IgD-negative memory B cell (primary cell): ENCODE measurements at regions not wholly inside any gene's neighbourhood (a gene's known extent, or its start where the extent isn't known, plus 50 kb on each side); places are given as distances from the start of the nearest gene placed in this dataset.
"Not testable (repeated sequence)": the region's sequence is repeated elsewhere in the genome, so short reads cannot be mapped to it uniquely, and the experiment has no call there.

Experiments
- H3K27ac Mint-ChIP-seq, 3 donors: one replicate each; pipeline ENCODE4 v1.8.0; 2020 to 2022; ENCODE audit warnings: mild to moderate bottlenecking in 3 of 3, mixed read lengths in 3 of 3, moderate library complexity in 1 of 3
- H3K27me3 Mint-ChIP-seq: one replicate; pipeline ENCODE4 v1.8.0; 2021; ENCODE audit warnings: mixed read lengths
- H3K36me3 Mint-ChIP-seq: one replicate; pipeline ENCODE4 v1.8.0; 2020; ENCODE audit warnings: mild to moderate bottlenecking, mixed read lengths
- H3K4me1 Mint-ChIP-seq, 3 donors: one replicate each; pipeline ENCODE4 v1.8.0; 2020 to 2022; ENCODE audit warnings: mixed read lengths in 3 of 3, mild to moderate bottlenecking in 1 of 3
- H3K4me3 Mint-ChIP-seq, 4 donors: one replicate each; pipeline ENCODE4 v1.8.0; 2020 to 2022; ENCODE audit warnings: mild to moderate bottlenecking in 4 of 4, mixed read lengths in 4 of 4, moderate library complexity in 3 of 4
- H3K9me3 Mint-ChIP-seq, 3 donors: one replicate each; pipeline ENCODE4 v1.8.0; 2020 to 2021; ENCODE audit warnings: mixed read lengths in 3 of 3, mild to moderate bottlenecking in 1 of 3

DNA sequence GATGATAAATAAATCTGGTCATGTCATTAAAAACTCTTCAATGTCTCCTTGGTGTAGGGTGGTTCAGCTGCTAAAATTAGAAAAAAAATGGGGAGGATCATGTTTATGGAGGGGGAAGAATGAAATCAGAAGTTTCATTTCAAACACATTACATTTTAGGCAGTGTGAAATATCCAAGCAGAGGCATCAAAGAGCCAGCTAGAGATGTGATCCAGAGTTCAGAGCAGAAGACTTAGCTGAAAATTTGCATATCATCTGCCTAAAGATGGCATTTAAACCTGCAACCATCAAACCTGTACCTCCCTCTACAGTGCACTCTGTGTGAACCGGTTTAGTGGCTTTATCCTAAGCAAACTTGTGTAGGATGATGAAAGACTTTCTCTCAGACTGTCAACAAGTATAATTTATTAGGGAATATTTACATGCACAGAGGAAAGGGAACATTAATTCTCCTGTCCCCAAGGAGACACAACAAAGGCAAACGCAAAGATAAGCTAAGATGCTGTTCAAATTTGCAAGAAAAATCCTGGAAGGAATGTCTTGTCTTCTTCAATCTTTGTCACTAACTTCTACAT is 84.8 kb upstream of the PLEKHG1 start:
- H3K4me1 Mint-ChIP-seq, result no peaks in the 10 kb centered on the region
- peaks cover 7% of the 10 kb centered on the region for H3K27me3 Mint-ChIP-seq
- H3K4me3 Mint-ChIP-seq, result no peak overlapping the region
- no peaks in the 10 kb centered on the region for H3K9me3 Mint-ChIP-seq
- H3K27ac Mint-ChIP-seq, result peak overlapping the region in 1 of 3 donors; percentile 51
- H3K36me3 Mint-ChIP-seq, result peaks cover 3% of the 10 kb centered on the region

DNA sequence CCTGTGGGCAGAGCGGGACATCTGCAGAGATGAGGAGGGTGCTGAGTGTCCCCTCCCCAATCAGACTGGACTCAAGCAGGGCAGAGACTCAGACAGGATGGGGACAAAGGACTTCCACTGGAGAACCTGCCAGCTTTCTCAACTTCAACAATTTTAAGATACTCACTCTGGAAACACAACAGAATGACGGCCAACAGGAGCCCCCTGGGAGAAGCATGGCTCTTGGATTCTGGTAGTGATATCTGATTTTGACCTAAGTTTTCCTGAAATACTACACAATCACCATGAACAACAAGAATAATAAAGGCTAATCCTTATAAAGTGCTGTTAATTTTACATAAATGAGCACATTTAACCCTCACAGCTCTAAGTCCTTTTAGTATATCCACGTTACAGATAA is 83.5 kb upstream of the PLEKHG1 start:
- peaks cover 0 to 1% (median 0%) of the 10 kb centered on the region in 3 donors for H3K4me1 Mint-ChIP-seq
- peaks cover 3% of the 10 kb centered on the region for H3K36me3 Mint-ChIP-seq
- no peak overlapping the region for H3K4me3 Mint-ChIP-seq
- H3K27me3 Mint-ChIP-seq, result peaks cover 5% of the 10 kb centered on the region
- no peaks in the 10 kb centered on the region for H3K9me3 Mint-ChIP-seq
- no peak overlapping the region for H3K27ac Mint-ChIP-seq

DNA sequence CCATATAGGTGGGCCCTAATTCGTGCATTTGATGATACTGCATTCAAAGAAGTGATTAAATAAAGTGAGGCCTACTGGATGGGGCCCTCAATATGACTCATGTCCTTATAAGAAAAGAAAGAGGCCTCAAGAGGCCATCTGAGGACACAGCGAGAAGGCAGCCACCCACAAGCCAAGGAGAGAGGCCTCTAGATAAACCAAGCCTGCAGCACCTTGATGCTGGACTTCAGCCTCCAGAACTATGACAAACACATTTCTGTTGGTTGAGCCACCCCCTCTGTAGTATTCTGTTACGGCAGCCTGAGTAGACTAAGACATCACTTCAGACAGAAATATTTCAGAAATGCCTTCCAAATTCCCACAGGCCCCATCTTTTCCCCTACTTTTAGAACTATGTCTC is 82.5 kb upstream of the PLEKHG1 start:
- peaks cover 0 to 1% (median 0%) of the 10 kb centered on the region in 3 donors for H3K4me1 Mint-ChIP-seq
- peaks cover 3% of the 10 kb centered on the region for H3K36me3 Mint-ChIP-seq
- H3K27ac Mint-ChIP-seq, result no peak overlapping the region
- no peaks in the 10 kb centered on the region for H3K27me3 Mint-ChIP-seq
- no peak overlapping the region for H3K4me3 Mint-ChIP-seq
- no peaks in the 10 kb centered on the region for H3K9me3 Mint-ChIP-seq

DNA sequence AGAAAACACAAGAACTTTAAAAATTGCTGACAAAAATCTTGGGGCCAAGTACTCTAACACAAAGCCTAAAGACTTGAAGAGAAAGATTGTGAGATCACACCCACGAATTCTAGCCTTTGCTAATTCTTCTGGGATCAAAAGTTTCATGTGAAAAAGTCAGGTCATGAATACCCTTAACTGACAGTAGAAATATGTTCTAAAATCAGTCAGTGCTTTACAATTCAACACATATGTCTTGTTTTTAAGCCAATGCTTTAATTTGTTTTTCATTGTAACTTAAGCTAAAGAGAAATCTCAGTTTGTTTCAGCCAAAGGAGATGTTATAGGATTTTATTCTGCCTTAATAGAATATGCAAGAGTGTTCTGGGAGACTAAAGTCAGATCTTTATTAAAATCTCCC is 78.2 kb upstream of the PLEKHG1 start:
- peaks cover 5% of the 10 kb centered on the region for H3K36me3 Mint-ChIP-seq
- peaks cover 0 to 1% (median 0%) of the 10 kb centered on the region in 3 donors for H3K4me1 Mint-ChIP-seq
- no peaks in the 10 kb centered on the region for H3K27me3 Mint-ChIP-seq
- H3K27ac Mint-ChIP-seq, result no peak overlapping the region
- H3K4me3 Mint-ChIP-seq, result no peak overlapping the region
- H3K9me3 Mint-ChIP-seq, result peaks cover 0 to 2% (median 0%) of the 10 kb centered on the region in 3 donors

DNA sequence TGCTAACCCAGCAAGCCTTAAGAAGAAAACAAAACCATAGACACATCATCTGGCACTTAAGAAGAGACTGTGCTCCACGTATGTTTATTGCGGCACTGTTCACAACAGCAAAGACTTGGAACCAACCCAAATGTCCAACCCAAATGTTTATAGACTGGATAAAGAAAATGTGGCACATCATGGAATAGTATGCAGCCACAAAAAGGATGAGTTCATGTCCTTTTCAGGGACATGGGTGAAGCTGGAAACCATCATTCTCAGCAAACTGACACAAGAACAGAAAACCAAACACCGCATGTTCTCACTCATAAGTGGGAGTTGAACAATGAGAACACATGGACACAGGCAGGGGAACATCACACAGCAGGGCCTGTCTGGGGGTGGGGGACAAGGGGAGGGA is 76.5 kb upstream of the PLEKHG1 start:
- not testable (repeated sequence) for H3K27ac Mint-ChIP-seq

DNA sequence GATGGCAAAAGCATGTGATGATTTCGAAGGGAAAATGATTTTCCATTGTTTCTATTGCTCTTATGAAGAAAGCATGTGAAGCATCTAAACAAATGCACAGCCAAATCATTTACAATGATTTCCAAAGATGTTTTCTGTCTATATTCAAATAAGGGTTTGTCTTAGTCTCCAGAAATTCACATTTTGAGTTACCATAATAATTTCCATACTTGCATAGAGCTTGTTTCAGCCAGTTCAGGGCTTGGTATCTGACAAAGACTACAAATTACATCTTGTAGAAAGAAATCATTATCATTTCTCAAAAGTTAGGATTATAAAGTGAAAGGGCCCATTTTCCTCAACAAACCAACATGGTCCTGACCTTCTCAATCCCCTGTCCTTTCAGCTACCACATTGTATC is 74.4 kb upstream of the PLEKHG1 start:
- no peaks in the 10 kb centered on the region for H3K27me3 Mint-ChIP-seq
- no peak overlapping the region for H3K4me3 Mint-ChIP-seq
- H3K4me1 Mint-ChIP-seq, result peaks cover 7 to 9% (median 7%) of the 10 kb centered on the region in 3 donors
- no peak overlapping the region for H3K27ac Mint-ChIP-seq
- peaks cover 0 to 2% (median 0%) of the 10 kb centered on the region in 3 donors for H3K9me3 Mint-ChIP-seq
- peaks cover 2% of the 10 kb centered on the region for H3K36me3 Mint-ChIP-seq

More for the DNA sequence above, 76.5 kb upstream of the PLEKHG1 start:
- H3K4me3 Mint-ChIP-seq, H3K9me3 Mint-ChIP-seq, H3K4me1 Mint-ChIP-seq, H3K36me3 Mint-ChIP-seq, H3K27me3 Mint-ChIP-seq: not testable (repeated sequence)

DNA sequence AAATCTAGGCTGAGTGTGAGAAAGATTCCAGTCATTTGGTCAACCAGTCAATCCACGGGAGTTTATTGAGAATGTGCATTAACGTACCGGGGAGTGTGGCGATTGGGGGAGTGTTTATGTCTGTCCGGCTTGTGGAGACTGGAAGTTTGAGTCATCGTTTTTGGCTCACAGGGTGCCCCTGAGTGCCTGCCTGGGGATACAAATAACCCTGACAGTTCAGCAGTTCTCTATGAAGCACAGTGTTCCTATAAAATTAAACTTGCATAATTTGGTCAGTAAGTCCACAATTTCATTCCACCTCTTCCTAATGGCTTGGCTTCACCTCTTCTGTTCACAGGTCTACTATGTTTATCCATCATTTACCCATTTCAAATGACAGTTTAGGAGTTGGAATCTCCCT is 72.6 kb upstream of the PLEKHG1 start:
- Mint-ChIP-seq H3K27me3 (no peaks in the 10 kb centered on the region), H3K4me3 (no peak overlapping the region), H3K27ac (no peak overlapping the region), H3K9me3 (peaks cover 0 to 2% (median 0%) of the 10 kb centered on the region in 3 donors), H3K36me3 (peaks cover 2% of the 10 kb centered on the region), H3K4me1 (peaks cover 7 to 8% (median 8%) of the 10 kb centered on the region in 3 donors)

DNA sequence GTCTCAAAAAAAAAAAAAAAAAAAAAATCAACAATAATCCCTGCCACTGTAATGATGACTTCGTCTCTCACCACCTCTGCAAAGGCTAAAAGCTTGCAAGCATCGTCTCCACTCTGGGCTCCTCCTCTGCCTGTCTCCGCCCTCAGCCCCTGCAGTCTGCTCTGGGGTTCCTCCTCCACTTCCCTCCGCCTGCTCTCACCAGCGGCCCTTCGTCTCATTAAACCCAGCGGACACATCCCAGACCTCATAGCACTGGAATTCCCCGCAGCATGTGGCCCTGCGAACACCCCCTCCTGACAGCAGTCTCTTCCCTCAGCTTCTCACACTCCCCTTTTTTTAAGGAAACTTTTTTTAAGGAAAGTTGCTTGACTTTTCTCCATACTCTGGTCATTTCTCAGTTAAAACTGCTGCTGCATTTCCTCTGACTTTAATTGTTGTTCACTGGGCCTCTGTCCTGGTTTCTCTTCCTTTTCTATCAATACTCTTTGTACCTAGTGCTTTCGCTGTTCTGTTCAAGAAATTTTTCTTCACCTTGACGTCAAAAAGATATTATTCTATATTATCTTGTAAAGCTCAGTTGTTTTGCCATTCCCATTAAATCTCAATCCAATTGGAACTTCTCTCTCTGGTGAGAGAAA is 70.9 kb upstream of the PLEKHG1 start:
- peaks cover 7 to 8% (median 8%) of the 10 kb centered on the region in 3 donors for H3K4me1 Mint-ChIP-seq
- no peaks in the 10 kb centered on the region for H3K27me3 Mint-ChIP-seq
- peaks cover 0 to 2% (median 0%) of the 10 kb centered on the region in 3 donors for H3K9me3 Mint-ChIP-seq
- H3K27ac Mint-ChIP-seq, result no peak overlapping the region
- H3K4me3 Mint-ChIP-seq, result peak overlapping the region in 3 of 4 donors; percentile 29 to 87 (median 47)
- H3K36me3 Mint-ChIP-seq, result peaks cover 2% of the 10 kb centered on the region

DNA sequence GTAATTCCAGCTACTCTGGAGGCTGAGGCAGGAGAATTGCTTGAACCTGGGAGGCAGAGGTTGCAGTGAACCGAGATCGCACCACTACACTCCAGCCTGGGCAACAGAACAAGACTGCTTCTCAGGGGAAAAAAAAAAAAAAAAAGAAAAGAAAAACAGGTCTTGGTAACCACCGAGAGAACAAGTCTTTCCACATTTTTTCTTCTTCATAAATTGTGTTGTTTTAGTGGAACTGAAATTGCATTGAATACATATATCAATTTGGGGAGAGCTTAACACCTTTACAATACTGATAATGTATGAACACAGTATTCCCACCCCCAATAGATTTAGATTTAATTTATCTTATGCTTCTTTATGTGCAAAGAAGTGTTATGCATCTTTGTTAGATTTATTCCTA is 70.0 kb upstream of the PLEKHG1 start:
- H3K27ac Mint-ChIP-seq, result no peak overlapping the region
- H3K4me3 Mint-ChIP-seq, result no peak overlapping the region
- peaks cover 7 to 8% (median 8%) of the 10 kb centered on the region in 3 donors for H3K4me1 Mint-ChIP-seq
- peaks cover 0 to 2% (median 0%) of the 10 kb centered on the region in 3 donors for H3K9me3 Mint-ChIP-seq
- no peaks in the 10 kb centered on the region for H3K36me3 Mint-ChIP-seq
- peaks cover 2% of the 10 kb centered on the region for H3K27me3 Mint-ChIP-seq

DNA sequence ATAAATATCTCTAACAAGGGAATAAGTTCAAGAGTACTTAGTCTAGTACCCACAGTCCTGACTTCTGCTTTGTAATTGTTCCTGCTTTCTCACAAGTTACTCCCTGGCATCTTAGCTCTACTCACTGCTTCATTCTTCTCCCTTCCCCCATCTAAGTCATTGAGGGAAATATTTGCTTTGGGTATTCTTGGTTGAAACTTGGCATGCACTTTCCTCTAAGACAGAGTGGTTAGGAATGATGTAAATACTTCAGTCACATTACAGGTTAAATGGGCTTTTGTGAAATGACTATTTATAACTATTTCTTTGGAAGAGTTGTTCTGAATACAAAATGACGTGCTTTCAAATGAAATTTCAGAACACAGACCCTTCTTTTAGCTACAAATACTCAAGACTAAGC is 67.7 kb upstream of the PLEKHG1 start:
- Mint-ChIP-seq H3K27me3 (peaks cover 4% of the 10 kb centered on the region), H3K4me1 (peaks cover 7 to 8% (median 8%) of the 10 kb centered on the region in 3 donors), H3K4me3 (no peak overlapping the region), H3K9me3 (peaks cover 0 to 2% (median 0%) of the 10 kb centered on the region in 3 donors), H3K36me3 (no peaks in the 10 kb centered on the region), H3K27ac (no peak overlapping the region)

DNA sequence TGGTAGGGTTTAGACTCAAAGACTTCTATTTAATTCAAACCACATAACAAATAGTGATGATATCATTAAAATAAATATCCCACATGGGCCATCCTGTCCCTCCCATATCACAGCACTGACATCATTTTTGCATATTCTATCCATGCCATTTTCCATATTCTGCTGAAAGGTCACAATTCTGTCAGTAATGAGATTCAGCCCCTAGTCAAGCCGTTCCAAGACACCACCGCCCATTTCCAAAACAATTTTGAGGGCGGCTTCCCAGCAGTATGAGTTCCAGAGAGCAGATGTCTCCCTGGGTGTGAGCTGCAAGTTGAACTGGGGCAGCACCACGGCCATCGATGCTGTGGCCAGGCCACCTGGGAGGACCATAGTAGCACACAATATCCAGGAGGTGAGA is 65.1 kb upstream of the PLEKHG1 start:
- Mint-ChIP-seq H3K4me1 (peaks cover 0 to 2% (median 0%) of the 10 kb centered on the region in 3 donors), H3K36me3 (no peaks in the 10 kb centered on the region), H3K4me3 (no peak overlapping the region), H3K27me3 (peaks cover 8% of the 10 kb centered on the region), H3K9me3 (peaks cover 0 to 3% (median 2%) of the 10 kb centered on the region in 3 donors), H3K27ac (no peak overlapping the region)

DNA sequence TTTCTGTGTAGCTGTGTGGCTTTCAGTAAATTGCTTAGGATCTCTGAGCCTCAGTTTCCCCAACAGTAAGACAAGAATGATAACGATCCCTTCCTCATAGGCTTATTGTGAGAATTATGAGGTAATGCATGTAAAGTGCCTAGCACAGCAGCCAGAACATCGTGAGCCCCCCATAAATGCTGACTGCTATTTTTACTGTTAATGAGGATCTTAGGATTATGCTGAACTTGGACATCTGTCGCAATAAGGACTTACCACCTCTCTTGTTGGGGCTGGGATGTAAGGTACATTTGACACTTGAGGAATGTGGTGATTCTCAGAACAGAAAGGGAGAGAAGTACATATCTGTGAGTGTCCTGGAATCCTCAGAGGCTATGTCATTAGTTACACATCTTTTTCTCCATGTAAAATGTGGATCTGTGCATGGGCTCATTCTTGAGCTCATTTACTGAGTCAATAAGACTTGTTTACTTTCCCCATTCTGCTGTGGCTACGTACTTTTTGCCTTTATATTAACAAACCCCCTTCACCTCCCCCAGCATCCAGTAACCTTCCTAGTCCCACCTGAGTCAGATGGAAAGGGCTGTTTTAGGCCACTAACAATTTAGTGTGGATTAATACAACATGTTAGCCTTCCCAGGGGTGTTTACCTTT is 64.4 kb upstream of the PLEKHG1 start:
- no peak overlapping the region for H3K27ac Mint-ChIP-seq
- H3K4me1 Mint-ChIP-seq, result peaks cover 0 to 2% (median 0%) of the 10 kb centered on the region in 3 donors
- peaks cover 0 to 3% (median 2%) of the 10 kb centered on the region in 3 donors for H3K9me3 Mint-ChIP-seq
- peaks cover 9% of the 10 kb centered on the region for H3K27me3 Mint-ChIP-seq
- H3K4me3 Mint-ChIP-seq, result no peak overlapping the region
- H3K36me3 Mint-ChIP-seq, result no peaks in the 10 kb centered on the region

DNA sequence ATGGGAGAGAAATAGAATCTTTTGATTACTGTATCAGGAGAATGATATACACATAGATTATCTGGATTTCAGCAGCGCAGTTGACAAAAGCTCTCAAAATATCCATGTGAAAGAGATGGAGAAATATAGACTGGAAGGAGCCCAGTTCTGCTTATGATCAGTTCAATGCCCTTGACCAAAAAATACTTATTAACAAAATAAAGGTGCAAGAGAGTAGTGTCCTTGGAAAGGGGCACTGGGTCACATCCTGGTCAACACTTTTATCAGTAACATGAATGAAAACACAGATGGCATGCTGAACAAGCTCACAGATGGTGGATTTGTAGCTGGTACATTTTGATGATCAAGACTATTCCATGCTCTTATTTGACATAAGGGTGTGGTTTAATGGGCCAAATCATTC is 63.9 kb upstream of the PLEKHG1 start:
- Mint-ChIP-seq H3K9me3 (peaks cover 0 to 3% (median 2%) of the 10 kb centered on the region in 3 donors), H3K36me3 (no peaks in the 10 kb centered on the region), H3K4me1 (peaks cover 0 to 2% (median 0%) of the 10 kb centered on the region in 3 donors), H3K27ac (no peak overlapping the region), H3K4me3 (no peak overlapping the region), H3K27me3 (peaks cover 10% of the 10 kb centered on the region)

DNA sequence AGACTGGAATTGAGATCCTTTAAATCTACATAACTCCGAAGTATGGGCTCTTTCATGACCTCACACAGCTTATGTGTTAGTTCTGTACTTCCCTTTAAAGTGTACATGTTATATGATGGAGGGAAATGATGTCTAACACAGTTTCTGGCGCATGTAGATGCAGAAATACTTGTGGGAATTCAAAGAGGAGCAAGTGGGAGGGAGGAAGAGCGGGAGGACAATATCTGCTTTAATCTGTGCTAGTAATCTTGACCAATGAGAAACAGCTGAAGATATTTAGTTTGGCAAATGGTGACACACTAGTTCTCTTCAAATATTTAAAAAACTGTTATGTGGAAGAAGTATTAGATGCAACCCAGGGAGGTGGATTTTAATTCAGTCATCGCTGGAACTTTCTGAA is 62.9 kb upstream of the PLEKHG1 start:
- Mint-ChIP-seq H3K27me3 (peaks cover 10% of the 10 kb centered on the region), H3K36me3 (no peaks in the 10 kb centered on the region)

DNA sequence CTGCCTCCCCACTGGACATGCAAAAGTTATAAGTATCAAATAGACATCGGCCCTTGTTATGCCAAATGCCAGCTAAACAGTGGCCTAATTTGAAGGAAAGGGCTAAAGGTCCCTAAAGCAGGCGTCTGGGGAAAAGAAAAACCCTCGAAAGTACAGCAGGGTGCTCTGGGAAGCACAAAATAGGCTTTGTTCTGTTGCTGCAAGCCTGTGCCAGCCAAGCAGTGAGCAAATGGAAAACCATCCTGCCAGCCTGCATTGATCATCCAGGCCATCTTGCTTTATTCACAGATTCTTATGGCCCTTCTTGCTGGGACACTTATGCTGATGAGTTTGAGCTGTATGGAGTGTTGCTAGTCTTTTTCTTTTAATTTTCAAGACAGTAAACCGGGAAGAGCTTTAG is 62.2 kb upstream of the PLEKHG1 start:
- H3K4me3 Mint-ChIP-seq, result no peak overlapping the region
- peaks cover 0 to 3% (median 2%) of the 10 kb centered on the region in 3 donors for H3K9me3 Mint-ChIP-seq
- H3K27me3 Mint-ChIP-seq, result peaks cover 10% of the 10 kb centered on the region
- H3K4me1 Mint-ChIP-seq, result no peaks in the 10 kb centered on the region
- no peaks in the 10 kb centered on the region for H3K36me3 Mint-ChIP-seq
- no peak overlapping the region for H3K27ac Mint-ChIP-seq

More for the DNA sequence above, 62.9 kb upstream of the PLEKHG1 start:
- Mint-ChIP-seq H3K27ac (no peak overlapping the region), H3K4me1 (no peaks in the 10 kb centered on the region), H3K9me3 (peaks cover 0 to 3% (median 2%) of the 10 kb centered on the region in 3 donors), H3K4me3 (no peak overlapping the region)
